Heart right ventricle (tissue), 16 donors: ENCODE measurements at regions not wholly inside any gene's neighbourhood (a gene's known extent, or its start where the extent isn't known, plus 50 kb on each side); places are given as distances from the start of the nearest gene placed in this dataset.

Experiments used
- ATAC-seq, 8 donors: fragments of 200-7000 bp; cut with Tn5 transposase; one replicate each; pipeline ENCODE4 v1.9.1; 2020; ENCODE audit warnings: mild to moderate bottlenecking in 8 of 8, moderate library complexity in 8 of 8, moderate number of reproducible peaks in 1 of 8
- DNase-seq, 2 donors: peaks; one replicate each; pipeline ENCODE4 v3.0.0-alpha.2; 2020
- H3K27ac ChIP-seq, 10 donors: fragments of 200-600 bp; sonication (generic) in 2 of 10; one replicate each; pipeline versions ENCODE4 v1.5.0 to v1.8.0; 2020 to 2022; ENCODE audit warnings: mild to moderate bottlenecking in 3 of 10
- H3K27me3 ChIP-seq, 7 donors: fragments of 200-600 bp; one replicate each; pipeline ENCODE4 v1.8.0; 2021 to 2022; ENCODE audit warnings: mild to moderate bottlenecking in 2 of 7
- H3K36me3 ChIP-seq, 9 donors: fragments of 200-600 bp; sonication (generic) in 1 of 9; one replicate each; pipeline versions ENCODE4 v1.5.0 to v1.8.0; 2020 to 2022; ENCODE audit warnings: mild to moderate bottlenecking in 2 of 9
- H3K4me1 ChIP-seq, 9 donors: fragments of 200-600 bp; sonication (generic) in 1 of 9; one replicate each; pipeline versions ENCODE4 v1.5.0 to v1.8.0; 2020 to 2022; ENCODE audit warnings: mild to moderate bottlenecking in 4 of 9
- H3K4me3 ChIP-seq, 10 donors: fragments of 200-600 bp; sonication (generic) in 2 of 10; one replicate each; pipeline versions ENCODE4 v1.5.0 to v1.8.0; 2020 to 2022; ENCODE audit warnings: mild to moderate bottlenecking in 7 of 10, moderate library complexity in 2 of 10
- H3K9me3 ChIP-seq, 11 donors: fragments of 200-600 bp in 10 of 11; sonication (generic) in 2 of 11; one replicate each; pipeline versions ENCODE4 v1.5.0 to v1.8.0; 2013 to 2022; ENCODE audit warnings: mild to moderate bottlenecking in 2 of 11, control low read depth in 1 of 11, moderate library complexity in 1 of 11
- CTCF ChIP-seq, 9 donors: fragments of 200-600 bp; sonication (generic) in 2 of 9; IDR thresholded peaks; one replicate each; pipeline versions ENCODE4 v1.5.0 to v1.8.0; 2021 to 2022; ENCODE audit warnings: antibody characterized with exemption in 9 of 9, mild to moderate bottlenecking in 5 of 9, moderate library complexity in 1 of 9
- WGBS, 2 donors: extraction: QIAGEN DNeasy Blood & Tissue Kit; methylation state at CpG; one replicate each; pipeline ENCODE4 v1.1.7; 2013; ENCODE audit warnings: inconsistent platforms in 1 of 2; 5-methylcytosine and 5-hydroxymethylcytosine counted together
- intact Hi-C, 10 donors: fragments of 100-400 bp; cut with DNase I; formaldehyde crosslinking; loops; one replicate each; pipeline versions ENCODE4 v1.11.1 to v1.14.2; 2022
- donor health status: Arrhythmogenic right ventricular cardiomyopathy.
- donor health status: ischemic (EF 13 %, LVEDD 7.1; RV severe dilation, severe dysfunction).
- donor health status: healthy with polysubstance abuse.
- donor health status: DM: no; HTN: yes; CAD: no.
- donor health status: DM: no; HTN: no; CAD: no.
- donor health status: ischemic (EF 25% LVEDD 6.9; RV normal size, moderate dysfunction).
- donor health status: ischemic (EF 25% LVEDD 5.7; RV mildly dilated, moderate dysfunction).
- donor health status: healthy.
- donor health status: DM: yes; HTN: yes; CAD: no.
- donor health status: Ischemic cardiomyopathy.
- donor health status: ischemic (EF 35%, LVEDD 5.7; RV mildly dilated, moderate dysfunction).
- donor health status: nonischemic (EF 11% LVEDD 7.7; RV severe dilation, severe dysfunction).
- donor health status: DM: yes; HTN: yes; CAD: no.
- donor health status: PGD.
- donor health status: ischemic (EF 29% LVEDD 5.4; RV normal size, mild dysfunction).
- donor health status: nonischemic (EF 23%, LVEDD 6.1; RV moderate dilation, normal function).

- no peak for TF ChIP-seq CTCF (IDR thresholded peaks at IDR 0.05)
- H3K36me3 ChIP-seq: no peaks in the 10 kb centered on the region
- ATAC-seq (no peak), DNase-seq (no peak)
- no peaks in the 10 kb centered on the region for H3K27me3 ChIP-seq
- H3K27ac ChIP-seq: no peak overlapping the region
- 43 to 80% methylated on average over 2 of the region's 2 CpGs for WGBS, 2 donors
- intact Hi-C loops: no loop called here
- peaks cover 0 to 16% (median 0%) of the 10 kb centered on the region in 11 donors for H3K9me3 ChIP-seq
- peaks cover 0 to 12% (median 0%) of the 10 kb centered on the region in 9 donors for H3K4me1 ChIP-seq
- H3K4me3 ChIP-seq: no peak overlapping the region
Measured at GRCh38 chr5:163968651-163969050, 463.2 kb downstream of the MAT2B start.

- no peak for TF ChIP-seq CTCF (IDR thresholded peaks at IDR 0.05)
- no peak for DNase-seq
- intact Hi-C loops: no loop called here
- Histone ChIP-seq H3K27me3 (no peaks in the 10 kb centered on the region), H3K27ac (no peak overlapping the region), H3K4me1 (no peaks in the 10 kb centered on the region), H3K36me3 (no peaks in the 10 kb centered on the region), H3K9me3 (peaks cover 0 to 12% (median 0%) of the 10 kb centered on the region in 11 donors), H3K4me3 (no peak overlapping the region)
- 64 to 72% methylated on average over 3 of the region's 3 CpGs for WGBS, 2 donors
- ATAC-seq: no peak
Measured at GRCh38 chr5:163976696-163977095, 471.3 kb downstream of the MAT2B start.

- Histone ChIP-seq H3K36me3 (no peaks in the 10 kb centered on the region), H3K9me3 (peaks cover 0 to 4% (median 0%) of the 10 kb centered on the region in 11 donors), H3K4me1 (no peaks in the 10 kb centered on the region), H3K27ac (no peak overlapping the region), H3K27me3 (no peaks in the 10 kb centered on the region), H3K4me3 (no peak overlapping the region)
- 48 to 49% methylated on average over 5 of the region's 5 CpGs for WGBS, 2 donors
- intact Hi-C loops: no loop called here
- ATAC-seq: no peak
- no peak for TF ChIP-seq CTCF (IDR thresholded peaks at IDR 0.05)
- no peak for DNase-seq
Measured at GRCh38 chr5:163978897-163979296, 473.5 kb downstream of the MAT2B start.

- intact Hi-C loops: no loop called here
- H3K27me3 ChIP-seq: no peaks in the 10 kb centered on the region
- WGBS, 2 donors: 66 to 72% methylated on average over 4 of the region's 4 CpGs
- H3K36me3 ChIP-seq: no peaks in the 10 kb centered on the region
- H3K27ac ChIP-seq: no peak overlapping the region
- no peak for ATAC-seq
- H3K4me1 ChIP-seq: no peaks in the 10 kb centered on the region
- DNase-seq: no peak
- H3K9me3 ChIP-seq: peaks cover 0 to 3% (median 0%) of the 10 kb centered on the region in 11 donors
- no peak overlapping the region for H3K4me3 ChIP-seq
- TF ChIP-seq CTCF (IDR thresholded peaks at IDR 0.05): no peak
Measured at GRCh38 chr5:163988566-163988965, 483.1 kb downstream of the MAT2B start.
